GM23338 (cell line): ENCODE measurements at regions not wholly inside any gene's neighbourhood (a gene's known extent, or its start where the extent isn't known, plus 50 kb on each side); places are given as distances from the start of the nearest gene placed in this dataset.

Source experiments
- ATAC-seq: fragments of 200-7000 bp; cut with Tn5 transposase; 3 replicates; pipeline ENCODE4 v1.9.1; 2020
- DNase-seq: peaks from one replicate; pipeline ENCODE4 v3.0.0-alpha.2; 2015; ENCODE audit warnings: low spot score
- H2AFZ ChIP-seq: fragments of 200-600 bp; sonication (generic); 2 replicates; pipeline ENCODE4 v1.8.0; 2016; ENCODE audit warnings: antibody characterized with exemption, mild to moderate bottlenecking, moderate library complexity
- H3F3A ChIP-seq: fragments of 200-600 bp; sonication (generic); replicated peaks from 2 replicates; pipeline ENCODE4 v1.8.0; 2017; ENCODE audit warnings: antibody characterized with exemption, mixed run types, low read depth
- H3K27ac ChIP-seq: fragments of 200-600 bp; sonication (generic); 2 replicates; pipeline ENCODE4 v1.6.1; 2016; ENCODE audit warnings: low read depth
- H3K27me3 ChIP-seq: fragments of 200-600 bp; sonication (generic); 2 replicates; pipeline ENCODE4 v1.8.0; 2016; ENCODE audit warnings: mild to moderate bottlenecking, mixed run types, moderate library complexity; ENCODE audit not compliant: insufficient read depth
- H3K36me3 ChIP-seq: fragments of 200-600 bp; sonication (generic); 2 replicates; pipeline ENCODE4 v1.8.0; 2016; ENCODE audit warnings: mild to moderate bottlenecking; ENCODE audit not compliant: insufficient read depth
- H3K4me1 ChIP-seq: fragments of 200-600 bp; sonication (generic); 2 replicates; pipeline ENCODE4 v1.8.0; 2016; ENCODE audit warnings: mild to moderate bottlenecking, moderate library complexity; ENCODE audit not compliant: insufficient read depth
- H3K4me2 ChIP-seq: fragments of 200-600 bp; sonication (generic); 2 replicates; pipeline ENCODE4 v1.7.1; 2017; ENCODE audit warnings: mixed run types
- H3K4me3 ChIP-seq: fragments of 200-600 bp; sonication (generic); 2 replicates; pipeline ENCODE4 v1.6.1; 2016; ENCODE audit warnings: mixed run types
- H3K79me2 ChIP-seq: fragments of 200-600 bp; sonication (generic); replicated peaks from 2 replicates; pipeline ENCODE4 v1.8.0; 2017; ENCODE audit warnings: mild to moderate bottlenecking; ENCODE audit not compliant: insufficient read depth
- H3K9me2 ChIP-seq: fragments of 200-600 bp; sonication (generic); 2 replicates; pipeline ENCODE4 v1.8.0; 2017; ENCODE audit not compliant: insufficient read depth
- H4K20me1 ChIP-seq: fragments of 200-600 bp; sonication (generic); replicated peaks from 2 replicates; pipeline ENCODE4 v1.8.0; 2017; ENCODE audit warnings: mild to moderate bottlenecking; ENCODE audit not compliant: insufficient read depth
- H3K27ac Mint-ChIP-seq: 2 replicates; pipeline ENCODE4 v1.8.0; 2020; ENCODE audit warnings: inconsistent platforms, mild to moderate bottlenecking, moderate library complexity, mixed read lengths
- H3K27me3 Mint-ChIP-seq: 3 replicates; pipeline ENCODE4 v1.8.0; 2022; ENCODE audit warnings: low read depth, mild to moderate bottlenecking, moderate library complexity, mixed read lengths, inconsistent platforms; ENCODE audit not compliant: insufficient read depth, poor library complexity
- H3K36me3 Mint-ChIP-seq: 3 replicates; pipeline ENCODE4 v1.8.0; 2021; ENCODE audit warnings: low read depth, mild to moderate bottlenecking, inconsistent platforms, moderate library complexity, mixed read lengths
- H3K4me1 Mint-ChIP-seq: 3 replicates; pipeline ENCODE4 v1.8.0; 2020; ENCODE audit warnings: mild to moderate bottlenecking, inconsistent platforms, mixed read lengths
- H3K4me3 Mint-ChIP-seq: 3 replicates; pipeline ENCODE4 v1.8.0; 2021; ENCODE audit warnings: moderate library complexity, mild to moderate bottlenecking, inconsistent platforms, mixed read lengths
- H3K9me3 Mint-ChIP-seq: 3 replicates; pipeline ENCODE4 v1.8.0; 2020; ENCODE audit warnings: moderate library complexity, mild to moderate bottlenecking, inconsistent platforms, mixed read lengths
- CREB1 ChIP-seq: fragments of 250-450 bp; sonication (Bioruptor Pico); IDR thresholded peaks from 2 replicates; pipeline ENCODE4 v1.5.0; 2020; ENCODE audit warnings: low read depth, mild to moderate bottlenecking, moderate library complexity
- EZH2 ChIP-seq: fragments of 200-600 bp; sonication (generic); IDR thresholded peaks from one replicate; pipeline ENCODE4 v1.8.0; 2017; ENCODE audit warnings: antibody characterized with exemption, mild to moderate bottlenecking, low read depth; ENCODE audit not compliant: unreplicated experiment
- JUNB ChIP-seq: IDR thresholded peaks from one replicate; pipeline ENCODE4 v1.6.1; 2016; ENCODE audit warnings: antibody characterized with exemption; ENCODE audit not compliant: unreplicated experiment
- NANOG ChIP-seq: IDR thresholded peaks from 2 replicates; pipeline ENCODE4 v1.6.1; 2016; ENCODE audit warnings: antibody characterized with exemption, borderline replicate concordance
- POLR2AphosphoS5 ChIP-seq: IDR thresholded peaks from 2 replicates; pipeline ENCODE4 v1.6.1; 2016; ENCODE audit warnings: antibody characterized with exemption, low read depth
- STAT1 ChIP-seq: IDR thresholded peaks from one replicate; pipeline ENCODE4 v1.6.1; 2016; ENCODE audit warnings: antibody characterized with exemption; ENCODE audit not compliant: unreplicated experiment
- ZNF114 ChIP-seq: fragments of 250-450 bp; sonication (Bioruptor Pico); IDR thresholded peaks from 2 replicates; pipeline ENCODE4 v1.5.0; 2020; ENCODE audit warnings: mild to moderate bottlenecking, moderate library complexity
- ZNF331 ChIP-seq: fragments of 250-450 bp; sonication (Bioruptor Pico); IDR thresholded peaks from 2 replicates; pipeline ENCODE4 v1.5.0; 2020; ENCODE audit warnings: low read depth, mild to moderate bottlenecking, moderate library complexity
- TF ChIP-seq, protein P1 (sequence below): IDR thresholded peaks from one replicate; pipeline ENCODE4 v1.6.1; 2018; ENCODE audit warnings: antibody characterized with exemption; ENCODE audit not compliant: unreplicated experiment
- TF ChIP-seq, protein P2 (sequence below): IDR thresholded peaks from 2 replicates; pipeline ENCODE4 v1.6.1; 2016; ENCODE audit warnings: antibody characterized with exemption
- TF ChIP-seq, protein P3 (sequence below), 2 experiments: fragments of 200-600 bp in 1 of 2; sonication (generic) in 1 of 2; conservative IDR thresholded peaks; 2 replicates each; pipeline versions ENCODE4 v1.5.1 to v1.6.1; 2016 to 2017; ENCODE audit warnings: antibody characterized with exemption in 2 of 2, low read depth in 2 of 2, mild to moderate bottlenecking in 2 of 2, moderate library complexity in 1 of 2

DNA sequence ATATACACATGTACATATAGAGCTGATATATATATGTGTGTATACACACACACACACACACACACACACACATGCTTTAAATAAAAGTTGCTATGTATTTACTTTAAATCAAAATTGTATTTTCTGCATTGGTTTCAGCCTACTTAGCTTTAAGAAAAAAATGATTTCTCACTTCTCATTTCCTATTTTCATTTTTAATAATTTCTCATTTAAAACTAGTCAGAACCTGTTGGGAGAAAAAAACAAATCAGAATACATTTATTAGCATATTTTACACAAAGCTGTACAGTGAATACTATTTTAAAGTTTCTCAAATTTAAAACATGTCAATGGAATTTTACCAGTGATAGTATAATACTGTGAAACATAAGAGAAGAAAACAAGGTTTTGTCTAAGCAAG, 681.8 kb downstream of the CENPC start:
- H3K4me3 Mint-ChIP-seq = no peak overlapping the region
- no peaks in the 10 kb centered on the region for H3K27me3 Mint-ChIP-seq
- H3K4me1 ChIP-seq = no peaks in the 10 kb centered on the region
- ATAC-seq (no peak), DNase-seq (no peak)
- peaks cover 8% of the 10 kb centered on the region; the same call in 2 of the 3 replicates for H3K36me3 Mint-ChIP-seq
- no peak for TF ChIP-seq STAT1
- TF ChIP-seq, protein P1, sequence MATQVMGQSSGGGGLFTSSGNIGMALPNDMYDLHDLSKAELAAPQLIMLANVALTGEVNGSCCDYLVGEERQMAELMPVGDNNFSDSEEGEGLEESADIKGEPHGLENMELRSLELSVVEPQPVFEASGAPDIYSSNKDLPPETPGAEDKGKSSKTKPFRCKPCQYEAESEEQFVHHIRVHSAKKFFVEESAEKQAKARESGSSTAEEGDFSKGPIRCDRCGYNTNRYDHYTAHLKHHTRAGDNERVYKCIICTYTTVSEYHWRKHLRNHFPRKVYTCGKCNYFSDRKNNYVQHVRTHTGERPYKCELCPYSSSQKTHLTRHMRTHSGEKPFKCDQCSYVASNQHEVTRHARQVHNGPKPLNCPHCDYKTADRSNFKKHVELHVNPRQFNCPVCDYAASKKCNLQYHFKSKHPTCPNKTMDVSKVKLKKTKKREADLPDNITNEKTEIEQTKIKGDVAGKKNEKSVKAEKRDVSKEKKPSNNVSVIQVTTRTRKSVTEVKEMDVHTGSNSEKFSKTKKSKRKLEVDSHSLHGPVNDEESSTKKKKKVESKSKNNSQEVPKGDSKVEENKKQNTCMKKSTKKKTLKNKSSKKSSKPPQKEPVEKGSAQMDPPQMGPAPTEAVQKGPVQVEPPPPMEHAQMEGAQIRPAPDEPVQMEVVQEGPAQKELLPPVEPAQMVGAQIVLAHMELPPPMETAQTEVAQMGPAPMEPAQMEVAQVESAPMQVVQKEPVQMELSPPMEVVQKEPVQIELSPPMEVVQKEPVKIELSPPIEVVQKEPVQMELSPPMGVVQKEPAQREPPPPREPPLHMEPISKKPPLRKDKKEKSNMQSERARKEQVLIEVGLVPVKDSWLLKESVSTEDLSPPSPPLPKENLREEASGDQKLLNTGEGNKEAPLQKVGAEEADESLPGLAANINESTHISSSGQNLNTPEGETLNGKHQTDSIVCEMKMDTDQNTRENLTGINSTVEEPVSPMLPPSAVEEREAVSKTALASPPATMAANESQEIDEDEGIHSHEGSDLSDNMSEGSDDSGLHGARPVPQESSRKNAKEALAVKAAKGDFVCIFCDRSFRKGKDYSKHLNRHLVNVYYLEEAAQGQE = no peak
- TF ChIP-seq, protein P2, sequence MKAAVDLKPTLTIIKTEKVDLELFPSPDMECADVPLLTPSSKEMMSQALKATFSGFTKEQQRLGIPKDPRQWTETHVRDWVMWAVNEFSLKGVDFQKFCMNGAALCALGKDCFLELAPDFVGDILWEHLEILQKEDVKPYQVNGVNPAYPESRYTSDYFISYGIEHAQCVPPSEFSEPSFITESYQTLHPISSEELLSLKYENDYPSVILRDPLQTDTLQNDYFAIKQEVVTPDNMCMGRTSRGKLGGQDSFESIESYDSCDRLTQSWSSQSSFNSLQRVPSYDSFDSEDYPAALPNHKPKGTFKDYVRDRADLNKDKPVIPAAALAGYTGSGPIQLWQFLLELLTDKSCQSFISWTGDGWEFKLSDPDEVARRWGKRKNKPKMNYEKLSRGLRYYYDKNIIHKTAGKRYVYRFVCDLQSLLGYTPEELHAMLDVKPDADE = no peak
- no peak for TF ChIP-seq POLR2AphosphoS5
- TF ChIP-seq JUNB = no peak
- TF ChIP-seq ZNF114 (CRISPR knock-in tag) = no peak
- TF ChIP-seq CREB1 (CRISPR knock-in tag) = no peak
- TF ChIP-seq, protein P3, sequence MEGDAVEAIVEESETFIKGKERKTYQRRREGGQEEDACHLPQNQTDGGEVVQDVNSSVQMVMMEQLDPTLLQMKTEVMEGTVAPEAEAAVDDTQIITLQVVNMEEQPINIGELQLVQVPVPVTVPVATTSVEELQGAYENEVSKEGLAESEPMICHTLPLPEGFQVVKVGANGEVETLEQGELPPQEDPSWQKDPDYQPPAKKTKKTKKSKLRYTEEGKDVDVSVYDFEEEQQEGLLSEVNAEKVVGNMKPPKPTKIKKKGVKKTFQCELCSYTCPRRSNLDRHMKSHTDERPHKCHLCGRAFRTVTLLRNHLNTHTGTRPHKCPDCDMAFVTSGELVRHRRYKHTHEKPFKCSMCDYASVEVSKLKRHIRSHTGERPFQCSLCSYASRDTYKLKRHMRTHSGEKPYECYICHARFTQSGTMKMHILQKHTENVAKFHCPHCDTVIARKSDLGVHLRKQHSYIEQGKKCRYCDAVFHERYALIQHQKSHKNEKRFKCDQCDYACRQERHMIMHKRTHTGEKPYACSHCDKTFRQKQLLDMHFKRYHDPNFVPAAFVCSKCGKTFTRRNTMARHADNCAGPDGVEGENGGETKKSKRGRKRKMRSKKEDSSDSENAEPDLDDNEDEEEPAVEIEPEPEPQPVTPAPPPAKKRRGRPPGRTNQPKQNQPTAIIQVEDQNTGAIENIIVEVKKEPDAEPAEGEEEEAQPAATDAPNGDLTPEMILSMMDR (conservative IDR thresholded peaks at IDR 0.05; ENCODE audit: low read depth in 2 of 2) = no peak
- no peak for TF ChIP-seq NANOG
- TF ChIP-seq ZNF331 (CRISPR knock-in tag) = no peak
- no peak for TF ChIP-seq EZH2
- no peak overlapping the region for H3K4me2 ChIP-seq
- H3F3A ChIP-seq = no peaks in the 10 kb centered on the region
- H3K36me3 ChIP-seq = no peaks in the 10 kb centered on the region
- no peaks in the 10 kb centered on the region for H3K79me2 ChIP-seq
- H3K9me3 Mint-ChIP-seq = peaks cover 11% of the 10 kb centered on the region; the same call in 2 of the 3 replicates
- no peaks in the 10 kb centered on the region for H3K4me1 Mint-ChIP-seq
- H2AFZ ChIP-seq = no peak overlapping the region
- no peak overlapping the region for H3K27ac ChIP-seq
- no peaks in the 10 kb centered on the region for H4K20me1 ChIP-seq
- H3K4me3 ChIP-seq = no peak overlapping the region
- H3K27me3 ChIP-seq = no peaks in the 10 kb centered on the region
- H3K9me2 ChIP-seq = no peaks in the 10 kb centered on the region
- no peak overlapping the region for H3K27ac Mint-ChIP-seq
